Suprapubic skin (tissue), 4 donors: ENCODE measurements at regions not wholly inside any gene's neighbourhood (a gene's known extent, or its start where the extent isn't known, plus 50 kb on each side); places are given as distances from the start of the nearest gene placed in this dataset.

Experiments
- EP300 ChIP-seq: sonication (generic); formaldehyde crosslinking; IDR thresholded peaks from one replicate; pipeline ENCODE4 v1.6.1; 2017; ENCODE audit warnings: antibody characterized with exemption
- POLR2A ChIP-seq, 2 donors: fragments of 450-650 bp; IDR thresholded peaks; one replicate each; pipeline ENCODE4 v1.6.1; 2017; ENCODE audit warnings: antibody characterized with exemption in 2 of 2, mild to moderate bottlenecking in 2 of 2, moderate library complexity in 2 of 2
- POLR2AphosphoS5 ChIP-seq, 3 donors: sonication (generic); formaldehyde crosslinking; IDR thresholded peaks; one replicate each; pipeline ENCODE4 v1.6.1; 2017; ENCODE audit warnings: antibody characterized with exemption in 3 of 3
- TF ChIP-seq, protein P1 (sequence below), 2 donors: fragments of 200-600 bp in 1 of 2; fragments of 450-650 bp in 1 of 2; sonication (generic) in 1 of 2; IDR thresholded peaks; one replicate each; pipeline ENCODE4 v1.5.1; 2016 to 2019; ENCODE audit warnings: antibody characterized with exemption in 2 of 2, mild to moderate bottlenecking in 1 of 2, moderate library complexity in 1 of 2

DNA sequence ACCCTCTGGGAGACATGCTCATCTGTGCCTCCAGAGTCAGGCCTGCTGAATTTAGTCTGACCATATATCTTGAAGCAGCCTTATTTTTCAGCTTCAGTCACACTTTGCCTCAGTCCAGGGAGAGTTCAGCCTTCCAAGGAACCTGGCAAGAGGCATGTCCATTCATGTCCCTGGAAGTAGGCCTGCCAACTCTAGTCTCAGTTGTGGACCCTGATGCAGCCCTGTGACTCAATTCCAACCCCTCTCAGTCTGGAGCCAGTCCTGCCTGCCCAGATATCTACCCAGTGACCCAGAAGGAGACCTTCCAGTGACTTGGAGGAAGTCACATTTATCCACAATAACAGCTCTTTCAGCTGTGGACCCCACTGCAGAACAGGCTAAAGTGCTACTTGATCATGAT, 566.6 kb downstream of the TMEM135 start:
- no peak for TF ChIP-seq POLR2A (IDR thresholded peaks at IDR 0.05)
- TF ChIP-seq, protein P1, sequence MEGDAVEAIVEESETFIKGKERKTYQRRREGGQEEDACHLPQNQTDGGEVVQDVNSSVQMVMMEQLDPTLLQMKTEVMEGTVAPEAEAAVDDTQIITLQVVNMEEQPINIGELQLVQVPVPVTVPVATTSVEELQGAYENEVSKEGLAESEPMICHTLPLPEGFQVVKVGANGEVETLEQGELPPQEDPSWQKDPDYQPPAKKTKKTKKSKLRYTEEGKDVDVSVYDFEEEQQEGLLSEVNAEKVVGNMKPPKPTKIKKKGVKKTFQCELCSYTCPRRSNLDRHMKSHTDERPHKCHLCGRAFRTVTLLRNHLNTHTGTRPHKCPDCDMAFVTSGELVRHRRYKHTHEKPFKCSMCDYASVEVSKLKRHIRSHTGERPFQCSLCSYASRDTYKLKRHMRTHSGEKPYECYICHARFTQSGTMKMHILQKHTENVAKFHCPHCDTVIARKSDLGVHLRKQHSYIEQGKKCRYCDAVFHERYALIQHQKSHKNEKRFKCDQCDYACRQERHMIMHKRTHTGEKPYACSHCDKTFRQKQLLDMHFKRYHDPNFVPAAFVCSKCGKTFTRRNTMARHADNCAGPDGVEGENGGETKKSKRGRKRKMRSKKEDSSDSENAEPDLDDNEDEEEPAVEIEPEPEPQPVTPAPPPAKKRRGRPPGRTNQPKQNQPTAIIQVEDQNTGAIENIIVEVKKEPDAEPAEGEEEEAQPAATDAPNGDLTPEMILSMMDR (IDR thresholded peaks at IDR 0.05), result no peak
- no peak for TF ChIP-seq POLR2AphosphoS5 (IDR thresholded peaks at IDR 0.05)
- no peak for TF ChIP-seq EP300
